ENCODE measurements at regions not wholly inside any gene's neighbourhood (a gene's known extent, or its start where the extent isn't known, plus 50 kb on each side); places are given as distances from the start of the nearest gene placed in this dataset.
"Not testable (repeated sequence)": the region's sequence is repeated elsewhere in the genome, so short reads cannot be mapped to it uniquely, and the experiment has no call there.

GRCh38 chr5:87627363-87627762, 214.6 kb upstream of the CCNH start:
- DNase-seq (ENCODE audit: low spot score): no peak

GRCh38 chr5:87608385-87608784, 195.7 kb upstream of the CCNH start:
- no peak for DNase-seq (ENCODE audit: low spot score)

DNA sequence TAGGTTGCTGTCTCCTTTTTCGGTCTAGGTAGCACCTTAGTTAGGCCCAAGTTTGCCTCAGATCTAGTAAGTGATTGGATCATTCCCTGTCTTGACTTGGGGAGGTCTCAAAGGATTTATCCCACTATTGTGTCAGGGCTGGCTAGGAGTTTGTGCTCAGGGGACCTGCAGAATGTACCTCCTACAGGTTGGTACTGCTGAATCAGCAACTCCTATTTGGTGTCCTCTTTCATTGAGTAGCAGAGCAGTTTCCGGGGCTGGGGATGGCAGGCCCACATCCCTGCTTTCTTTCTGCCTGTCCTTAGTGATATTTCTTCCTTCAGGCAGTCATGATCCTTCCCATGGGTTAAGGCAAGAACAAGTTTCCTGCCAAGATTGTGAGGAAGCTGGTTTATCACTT, 192.9 kb upstream of the CCNH start:
- DNase-seq (ENCODE audit: low spot score): no peak

DNA sequence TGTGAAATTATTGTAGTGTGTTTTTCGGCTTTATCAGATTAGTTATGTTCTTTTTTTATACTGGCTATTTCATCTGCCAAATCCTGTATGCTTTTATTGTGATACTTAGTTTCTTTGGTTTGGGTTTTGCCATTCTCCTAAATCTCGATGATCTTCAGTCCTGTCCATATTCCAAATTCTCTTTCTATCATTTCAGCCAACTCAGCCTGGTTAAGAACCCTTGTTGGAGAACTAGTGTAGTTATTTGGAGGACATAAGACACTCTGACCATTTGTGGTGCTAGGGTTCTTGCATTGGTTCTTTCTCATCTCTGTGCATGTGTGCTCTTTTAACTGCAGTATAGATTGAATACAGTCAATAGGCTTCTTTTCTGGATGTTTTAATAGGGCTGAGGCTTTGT, 187.0 kb upstream of the CCNH start:
- no peak for DNase-seq (ENCODE audit: low spot score)

DNA sequence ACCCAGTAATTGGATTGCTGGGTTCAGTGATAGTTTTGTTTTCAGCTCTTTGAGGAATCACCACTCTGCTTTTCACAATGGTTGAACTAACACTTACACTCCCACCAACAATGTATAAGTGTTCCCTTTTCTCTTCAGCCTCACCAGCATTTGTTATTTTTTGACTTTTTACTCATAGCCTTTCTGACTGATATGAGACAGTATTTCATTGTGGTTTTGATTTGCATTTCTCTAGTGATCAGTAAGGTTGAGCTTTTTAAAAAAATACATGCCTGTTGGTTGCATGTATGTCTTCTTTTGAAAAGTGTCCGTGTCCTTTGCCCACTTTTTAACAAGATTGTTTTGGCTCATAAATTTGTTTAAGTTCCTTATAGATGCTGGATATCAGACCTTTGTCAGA, 185.7 kb upstream of the CCNH start:
- DNase-seq (ENCODE audit: low spot score): no peak

GRCh38 chr5:87594566-87594965, 181.8 kb upstream of the CCNH start:
- no peak for DNase-seq (ENCODE audit: low spot score)

GRCh38 chr5:87589587-87589986, 176.9 kb upstream of the CCNH start:
- no peak for DNase-seq (ENCODE audit: low spot score)

- no peak for DNase-seq (ENCODE audit: low spot score)
These were observed 175.6 kb upstream of the CCNH start for GRCh38 chr5:87588316-87588715.

GRCh38 chr5:87583704-87584103, 171.0 kb upstream of the CCNH start:
- DNase-seq (ENCODE audit: low spot score): not testable (repeated sequence)

DNA sequence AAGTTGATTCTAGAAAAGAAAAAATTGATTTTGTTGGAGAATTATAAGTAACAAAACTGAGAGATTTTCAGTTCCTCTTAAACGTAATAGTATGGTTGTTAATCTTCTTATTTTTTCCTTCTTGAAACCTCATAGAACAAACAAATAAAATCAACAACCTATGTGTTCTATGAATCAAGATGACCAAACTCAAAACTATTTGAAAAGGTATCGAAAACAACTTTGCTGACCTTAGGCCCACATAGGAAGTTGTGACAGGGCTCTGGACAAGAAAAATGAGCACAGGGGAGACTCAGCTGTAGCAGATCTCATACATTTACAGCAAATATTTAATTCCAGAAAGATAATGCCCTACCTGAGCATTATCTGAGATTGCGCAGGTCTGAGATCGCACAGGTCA, 169.4 kb upstream of the CCNH start:
- no peak for DNase-seq (ENCODE audit: low spot score)

- DNase-seq (ENCODE audit: low spot score): no peak
These were observed 168.9 kb upstream of the CCNH start for GRCh38 chr5:87581661-87582060.

DNA sequence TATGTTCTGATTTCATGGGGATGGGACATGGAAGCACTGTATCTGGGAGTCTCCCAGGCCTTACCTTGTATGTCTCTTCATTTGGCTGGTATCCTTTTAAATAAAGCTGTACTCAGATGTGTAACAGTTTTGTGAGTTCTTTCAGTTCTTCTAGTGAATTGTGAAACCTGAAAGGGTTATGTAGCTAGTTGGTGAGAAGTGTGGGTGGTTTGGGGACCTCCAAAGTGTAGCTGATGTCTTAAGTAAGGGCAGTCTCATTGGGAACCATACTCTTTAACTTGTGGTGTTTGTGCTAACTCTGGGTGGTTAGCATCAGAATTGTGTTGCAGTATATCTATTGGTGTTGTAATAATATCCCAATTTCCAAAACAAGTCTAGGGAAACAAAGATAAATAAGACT, 166.9 kb upstream of the CCNH start:
- DNase-seq (ENCODE audit: low spot score): no peak

DNA sequence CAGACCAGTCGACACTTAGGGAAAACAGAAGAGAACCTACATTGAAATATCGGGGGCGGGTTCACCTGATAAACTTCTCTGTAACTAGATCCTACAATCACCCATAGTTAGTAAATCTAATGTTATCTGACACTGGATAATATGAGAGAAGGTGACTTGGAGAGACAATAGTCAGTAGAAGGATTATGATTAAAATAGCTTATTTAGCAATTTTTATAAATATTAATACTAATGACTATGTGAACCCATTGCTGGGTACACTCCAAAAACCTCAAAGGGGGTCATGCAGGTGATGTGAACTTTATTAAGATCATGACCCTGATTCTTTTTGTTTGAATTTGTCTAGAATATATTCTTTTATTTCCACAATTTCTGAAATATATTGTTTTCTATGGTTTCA, 164.1 kb upstream of the CCNH start:
- no peak for DNase-seq (ENCODE audit: low spot score)

GRCh38 chr5:87576306-87576705, 163.6 kb upstream of the CCNH start:
- DNase-seq (ENCODE audit: low spot score): not testable (repeated sequence)

DNA sequence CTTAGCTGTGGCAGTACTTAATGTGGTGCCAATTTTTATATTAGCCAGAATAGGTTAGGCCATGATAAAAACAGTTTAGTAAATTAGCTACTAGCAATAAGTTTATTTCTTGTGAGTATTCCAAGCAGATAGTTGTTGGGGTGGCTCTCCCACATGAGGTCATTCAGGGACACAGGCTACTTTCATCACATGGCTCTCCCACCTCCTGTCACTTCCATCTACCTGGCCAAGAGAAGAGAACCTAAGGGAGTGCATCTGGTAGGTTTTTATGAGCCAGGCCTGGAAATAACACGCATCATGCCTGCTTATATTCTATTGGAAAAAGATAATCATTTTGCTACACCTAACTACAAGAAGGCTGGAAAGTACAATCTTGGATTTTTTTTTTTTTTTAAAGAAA, 161.4 kb upstream of the CCNH start:
- no peak for DNase-seq (ENCODE audit: low spot score)

DNA sequence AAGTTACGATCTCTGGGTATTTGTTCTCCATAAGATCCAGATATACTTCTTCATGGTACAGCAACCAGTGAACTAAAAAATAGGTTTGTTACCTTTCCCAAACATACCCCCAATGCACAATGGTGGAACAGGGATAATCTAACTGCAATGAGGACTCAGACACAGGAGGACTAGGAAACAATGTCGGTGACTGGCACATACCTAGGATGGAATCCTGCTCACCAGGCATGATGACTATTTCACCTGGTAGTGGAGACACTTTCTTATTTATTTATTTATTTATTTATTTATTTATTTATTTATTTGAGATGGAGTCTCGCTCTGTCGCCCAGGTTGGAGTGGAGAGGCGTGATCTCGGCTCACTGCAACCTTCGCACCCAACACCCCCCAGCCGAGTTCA, 159.9 kb upstream of the CCNH start:
- no peak for DNase-seq (ENCODE audit: low spot score)

- DNase-seq (ENCODE audit: low spot score): no peak
These were observed 159.4 kb upstream of the CCNH start for GRCh38 chr5:87572090-87572489.

DNA sequence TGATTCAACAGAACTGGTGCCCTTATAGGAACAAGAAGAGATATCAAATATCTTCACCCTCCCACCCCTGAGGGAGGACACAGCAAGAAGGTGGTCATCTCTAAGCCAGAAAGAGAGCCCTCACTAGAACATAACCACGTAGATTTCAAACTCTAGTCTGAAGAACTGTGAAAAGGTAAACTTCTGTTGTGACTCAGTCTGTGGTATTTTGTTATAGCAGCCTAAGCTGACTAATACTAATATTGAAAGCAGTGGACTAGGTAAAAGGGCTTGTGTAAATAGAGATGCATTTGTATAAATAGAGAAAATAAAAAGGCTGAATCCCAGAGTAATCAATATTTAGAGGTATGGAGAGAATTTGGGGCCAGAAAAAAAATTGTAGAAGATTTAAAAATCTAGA, 157.6 kb upstream of the CCNH start:
- no peak for DNase-seq (ENCODE audit: low spot score)

DNA sequence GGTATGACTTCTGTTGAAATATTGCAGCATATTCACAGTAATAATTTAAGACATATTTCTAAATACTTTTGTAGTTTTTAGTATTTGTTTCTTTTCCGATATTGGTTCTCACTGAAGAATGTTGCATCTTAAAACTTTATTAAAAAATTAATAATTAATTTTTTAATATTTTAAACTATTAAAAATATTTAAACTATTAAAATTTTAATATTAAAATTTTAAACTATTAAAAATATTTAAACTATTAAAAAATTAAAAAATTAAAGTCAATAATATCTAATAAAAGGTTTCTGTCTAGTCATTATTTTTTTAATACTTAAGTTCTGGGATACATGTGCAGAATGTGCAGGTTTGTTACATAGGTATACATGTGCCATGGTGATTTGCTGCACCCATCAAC, 149.3 kb upstream of the CCNH start:
- DNase-seq (ENCODE audit: low spot score): no peak

DNA sequence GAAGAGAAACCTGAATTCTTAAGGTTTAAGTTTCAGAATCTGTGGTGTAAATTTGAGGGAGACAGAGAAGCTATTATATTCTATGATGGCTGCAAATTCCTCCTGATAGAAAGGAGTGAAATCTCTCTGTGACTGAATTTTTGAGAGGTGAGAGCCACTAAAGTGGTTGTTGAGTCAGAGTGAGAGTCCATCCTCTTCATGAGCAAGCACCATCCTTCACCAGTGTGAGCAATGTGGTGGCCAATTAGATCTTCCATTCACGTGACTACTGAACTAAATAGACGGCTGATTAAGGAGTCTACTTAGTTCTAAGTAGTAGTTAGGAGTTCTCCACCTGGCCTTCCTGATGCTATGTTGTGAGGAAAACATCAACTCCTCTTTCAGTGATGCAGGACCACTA, 147.8 kb upstream of the CCNH start:
- DNase-seq (ENCODE audit: low spot score): no peak

DNA sequence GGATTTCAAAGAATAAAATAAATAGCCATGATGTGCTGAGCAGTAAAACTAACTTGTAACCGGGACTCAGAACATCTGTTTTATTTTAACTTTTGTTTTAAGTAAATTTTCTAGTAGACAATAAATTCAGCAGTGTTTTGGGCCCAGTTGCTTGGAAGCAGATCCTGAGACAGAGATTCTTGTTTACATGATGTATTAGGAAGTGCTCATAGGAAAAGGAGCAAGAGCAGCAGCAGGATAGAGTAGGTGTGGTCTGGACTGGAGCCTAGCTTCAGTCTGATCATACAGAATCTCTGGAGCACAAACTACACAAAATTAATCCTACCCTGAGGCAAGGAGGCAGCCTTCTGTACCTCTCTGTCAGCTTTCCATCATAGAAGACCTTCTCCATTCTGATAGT, 139.2 kb upstream of the CCNH start:
- no peak for DNase-seq (ENCODE audit: low spot score)

GRCh38 chr5:87541676-87542075, 128.9 kb upstream of the CCNH start:
- no peak for DNase-seq (ENCODE audit: low spot score)

- peak; percentile 5 for DNase-seq (ENCODE audit: low spot score)
These were observed 128.3 kb upstream of the CCNH start for GRCh38 chr5:87541033-87541432.

DNA sequence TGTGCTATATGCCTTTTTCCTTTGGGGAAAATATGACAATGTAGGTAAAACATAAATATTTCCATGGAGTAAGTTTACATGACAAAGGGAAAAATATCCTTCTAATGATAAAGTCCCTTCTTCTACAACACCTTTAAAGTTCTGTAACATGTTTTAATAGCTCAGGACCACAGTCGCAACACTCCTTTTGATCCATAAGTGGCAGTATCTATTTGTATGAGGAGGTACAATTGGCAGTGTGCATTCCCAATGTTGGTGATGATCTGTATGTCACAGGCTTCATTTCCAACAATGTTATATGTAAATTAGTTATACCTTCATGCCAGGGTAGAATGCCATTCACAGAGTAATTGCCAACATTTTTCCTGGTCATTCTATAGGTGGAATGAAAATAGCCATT, 127.1 kb upstream of the CCNH start:
- no peak for DNase-seq (ENCODE audit: low spot score)

- DNase-seq (ENCODE audit: low spot score): no peak
These were observed 123.6 kb upstream of the CCNH start for GRCh38 chr5:87536365-87536764.
